ENCODE measurements at regions not wholly inside any gene's neighbourhood (a gene's known extent, or its start where the extent isn't known, plus 50 kb on each side); places are given as distances from the start of the nearest gene placed in this dataset.

DNA sequence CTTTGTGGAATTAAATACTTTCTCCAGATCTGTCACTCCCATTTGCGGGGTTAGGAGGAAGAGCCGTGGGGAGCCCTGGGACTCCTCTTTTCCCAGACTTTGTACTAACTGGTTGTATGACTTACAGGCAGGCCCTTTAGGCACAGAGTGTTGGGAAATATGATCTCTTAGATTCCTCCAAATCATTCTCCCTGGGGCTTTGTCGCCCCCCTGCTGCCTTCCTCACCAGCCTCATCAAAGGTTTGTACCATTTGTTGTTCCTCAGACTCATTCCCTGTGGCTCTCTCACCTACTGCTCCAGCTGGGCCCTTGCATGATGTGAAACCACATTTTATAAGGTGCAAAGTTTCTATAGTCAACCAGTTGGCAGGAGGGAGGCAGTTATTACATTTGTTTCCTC is 56.4 kb downstream of the CRYGS start:
- no peak for DNase-seq

- no peak for DNase-seq
Observed at GRCh38 chr3:186487037-186487436, 57.1 kb downstream of the CRYGS start.

DNA sequence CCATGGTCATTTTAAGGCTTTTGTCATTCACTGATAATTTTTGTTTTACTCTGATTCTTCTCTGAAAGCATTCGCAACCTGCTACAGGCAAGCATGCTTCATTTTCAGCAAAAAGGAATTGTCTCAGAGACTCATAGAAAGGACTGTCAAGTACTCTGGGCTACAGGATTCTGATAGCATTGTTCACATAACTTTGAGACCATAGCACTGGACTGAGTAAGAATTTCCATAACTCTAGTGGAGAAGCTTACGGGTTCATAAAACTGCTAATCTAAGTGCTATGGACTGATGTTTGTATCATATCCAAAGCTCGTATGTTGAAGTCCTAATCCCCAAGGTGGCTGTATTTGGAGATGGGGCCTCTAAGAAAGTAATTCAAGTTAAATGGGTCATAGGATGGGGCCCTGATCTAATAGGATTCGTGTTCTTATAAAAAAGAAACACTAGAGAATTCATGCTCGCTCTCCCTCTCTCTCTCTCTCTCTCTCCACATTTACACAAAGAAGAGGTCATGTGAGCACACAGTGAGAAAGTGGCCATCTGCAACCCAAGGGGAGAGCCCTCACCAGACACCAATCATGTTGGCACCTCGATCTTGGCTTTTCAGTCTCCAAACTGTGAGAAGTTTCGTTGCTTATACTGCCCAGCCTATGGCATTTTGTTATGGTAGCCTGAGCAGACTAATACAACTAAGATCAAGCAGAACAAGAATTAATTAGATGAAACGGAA is 60.4 kb downstream of the CRYGS start:
- no peak for DNase-seq

GRCh38 chr3:186481526-186481925 is 62.7 kb downstream of the CRYGS start:
- DNase-seq, result no peak

DNA sequence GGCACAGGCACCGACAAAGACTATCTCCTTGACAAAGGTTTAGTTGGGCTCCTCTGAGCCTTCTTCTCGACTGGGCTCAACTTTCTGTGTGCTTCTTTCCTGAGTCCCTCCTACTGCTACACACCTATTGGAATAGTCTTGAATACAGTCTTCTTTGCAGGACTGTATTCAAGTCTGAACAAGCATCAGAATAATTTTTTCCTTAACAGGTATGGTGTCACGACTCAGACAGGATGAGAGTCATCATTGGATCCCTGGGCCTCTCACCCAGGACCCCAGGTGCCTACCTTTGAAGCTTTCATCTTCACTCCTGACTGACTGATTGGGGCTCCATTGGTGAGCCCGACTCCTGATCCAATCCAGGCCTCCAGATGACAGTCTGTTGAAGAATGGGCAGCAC is 66.3 kb downstream of the CRYGS start:
- DNase-seq, result no peak

DNA sequence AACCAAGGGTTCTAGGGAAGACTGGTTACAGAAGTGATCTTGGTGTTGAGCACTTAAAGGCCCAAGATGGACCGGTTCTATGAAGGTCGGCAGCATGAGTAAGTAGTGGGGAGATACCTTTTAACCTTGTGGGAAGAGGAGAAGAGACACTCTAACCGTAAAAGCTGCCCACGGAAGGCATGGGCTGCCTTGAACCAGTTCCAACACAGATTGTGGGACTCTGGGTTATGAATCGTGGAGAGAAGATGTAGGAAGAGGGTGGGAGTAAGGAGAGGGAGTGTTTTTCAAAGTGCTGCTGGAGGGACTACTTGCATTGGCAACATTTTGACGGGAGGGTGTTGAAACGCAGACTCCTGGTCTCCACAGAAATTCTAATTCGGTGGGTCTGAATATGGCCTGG is 67.1 kb downstream of the CRYGS start:
- no peak for DNase-seq

GRCh38 chr3:186476541-186476940 is 67.6 kb downstream of the CRYGS start:
- DNase-seq, result no peak

DNA sequence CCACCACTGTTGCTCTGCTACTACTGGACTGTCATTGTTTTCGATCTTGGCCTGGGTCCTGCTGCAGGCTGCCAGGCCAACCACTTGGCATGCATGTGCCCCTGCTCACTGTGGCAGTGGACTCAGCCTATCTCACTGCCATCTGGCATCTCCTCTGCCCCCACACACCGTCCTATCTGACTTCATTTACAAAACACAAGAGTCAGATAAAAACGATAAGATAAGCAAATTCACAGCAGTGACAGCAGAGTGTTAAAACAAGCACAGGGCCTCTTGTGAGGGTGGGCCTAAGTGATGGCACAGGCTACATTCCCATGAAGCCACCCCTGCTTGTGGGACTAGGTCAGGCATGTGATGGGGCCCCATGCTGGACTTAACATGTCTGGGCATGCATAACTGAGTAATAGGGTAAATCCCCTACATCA is 68.1 kb downstream of the CRYGS start:
- DNase-seq, result no peak

DNA sequence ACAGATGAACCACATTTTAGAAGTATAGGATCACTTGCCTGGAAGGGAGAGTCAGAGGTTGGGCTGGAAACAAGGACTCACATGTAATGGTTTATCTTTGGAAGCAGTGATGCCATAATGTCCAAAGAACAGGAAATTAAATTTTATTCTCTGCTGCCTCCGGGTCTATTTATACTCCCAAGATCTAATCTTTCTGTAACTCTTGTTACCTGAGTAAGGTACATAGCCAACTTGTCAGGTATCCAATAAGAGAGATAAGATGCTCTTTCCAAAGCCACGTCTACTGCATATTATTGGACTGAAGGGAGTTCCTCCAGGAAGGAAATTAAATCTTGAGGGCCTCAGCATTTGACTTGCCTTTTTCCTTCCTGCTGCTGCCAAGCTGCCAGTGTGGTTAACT is 71.0 kb downstream of the CRYGS start:
- DNase-seq, result no peak

GRCh38 chr3:186472456-186473008 is 71.6 kb downstream of the CRYGS start:
- no peak for DNase-seq

- no peak for DNase-seq
Observed at GRCh38 chr3:186471771-186472170, 72.4 kb downstream of the CRYGS start.

DNA sequence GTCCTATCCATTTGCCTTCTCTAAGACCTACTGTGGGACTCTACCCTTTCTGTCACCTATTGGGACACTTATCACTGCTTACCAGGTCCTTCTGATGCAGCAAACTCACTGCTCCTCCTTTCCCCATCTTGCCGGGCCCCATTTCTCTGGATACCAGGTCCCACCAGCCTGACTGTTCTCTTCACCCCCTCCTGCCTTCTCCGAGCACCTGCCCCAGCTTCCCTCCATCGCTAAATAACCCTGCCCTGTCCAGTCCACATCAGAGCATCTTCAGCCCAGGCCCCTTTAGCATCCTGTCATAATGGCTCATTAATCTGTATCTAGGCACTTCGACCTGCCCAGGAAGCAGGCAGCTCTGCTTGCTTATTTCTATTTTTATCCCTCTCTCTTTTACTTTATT is 74.7 kb downstream of the CRYGS start:
- no peak for DNase-seq

GRCh38 chr3:186467969-186468368 is 76.2 kb downstream of the CRYGS start:
- no peak for DNase-seq

DNA sequence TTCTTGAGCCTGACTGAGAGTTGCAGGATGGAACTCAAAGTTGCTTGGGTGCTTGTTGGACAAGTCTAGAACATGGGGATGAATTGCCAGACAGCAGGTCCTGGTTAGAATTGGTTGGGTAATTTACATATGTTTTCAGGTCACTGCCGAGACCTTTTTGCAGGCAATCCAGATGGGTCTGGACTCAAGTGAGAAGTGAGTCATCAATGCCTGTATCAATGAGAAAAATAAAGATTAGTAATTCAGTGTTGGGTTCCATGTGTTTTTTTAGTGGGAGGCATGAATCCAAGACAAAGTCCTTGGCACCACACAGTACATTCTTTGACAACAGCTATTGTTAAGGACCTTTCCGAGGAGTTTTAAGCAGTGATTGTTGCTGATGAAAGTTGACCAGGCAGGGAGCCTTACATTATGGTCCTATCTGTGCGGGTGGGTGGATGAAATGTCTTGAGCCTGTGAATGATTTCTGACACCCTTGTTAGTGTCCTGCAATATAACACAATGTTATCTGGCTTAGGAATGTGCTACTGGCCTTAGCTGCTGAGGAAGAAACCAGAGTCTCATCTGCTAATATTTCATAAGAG is 77.7 kb downstream of the CRYGS start:
- DNase-seq, result no peak

DNA sequence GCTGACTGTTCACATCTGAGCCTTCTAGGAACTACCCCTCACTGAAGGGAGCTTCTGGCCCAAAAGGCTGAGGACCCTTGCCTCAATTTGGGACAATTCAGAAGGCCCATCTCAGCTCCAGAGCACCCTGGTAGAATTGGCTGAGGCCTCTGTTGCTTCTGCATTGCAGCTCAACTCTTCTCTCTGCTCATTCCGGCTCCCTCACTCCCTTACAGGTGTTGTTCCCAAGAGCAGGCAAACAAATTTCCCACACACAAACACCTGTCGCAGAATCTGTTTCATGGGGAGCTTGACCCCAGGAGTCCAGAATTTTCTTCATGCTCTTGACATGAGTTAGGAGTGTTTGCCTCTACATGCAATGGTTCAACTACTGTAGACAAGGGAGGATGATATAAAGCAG is 78.7 kb downstream of the CRYGS start:
- no peak for DNase-seq

DNA sequence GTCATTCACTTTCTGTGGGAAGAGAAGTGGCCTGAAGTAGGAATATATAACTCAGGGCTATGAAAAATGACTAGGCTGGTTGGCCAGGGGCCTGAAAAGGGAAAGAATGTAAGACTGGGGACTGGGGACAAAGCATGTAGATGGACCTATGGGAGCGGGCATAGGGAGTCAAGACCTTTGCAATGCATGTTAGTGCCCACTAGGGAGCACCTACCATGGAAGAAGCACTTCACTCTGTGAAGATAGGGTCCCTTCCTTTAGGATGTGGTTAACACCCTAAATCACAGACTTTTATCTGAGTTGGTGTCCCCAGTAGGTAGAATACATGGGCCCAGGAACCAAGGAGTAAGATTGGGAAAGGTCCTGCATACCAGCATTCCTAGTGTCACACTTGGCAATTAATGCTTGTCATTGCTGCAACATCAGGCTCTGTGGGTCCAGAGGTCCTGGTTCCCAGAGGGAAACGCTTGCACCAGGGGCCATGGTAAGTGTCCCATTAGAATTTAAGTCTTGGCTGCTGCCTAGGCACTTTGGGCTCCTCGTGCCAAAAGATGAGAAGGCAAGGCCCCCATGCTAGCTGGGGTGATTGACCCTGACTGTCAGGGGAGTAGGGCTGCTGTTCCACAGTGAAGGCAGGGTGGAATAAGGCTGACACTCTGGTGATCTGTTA is 79.6 kb downstream of the CRYGS start:
- no peak for DNase-seq

GRCh38 chr3:186461141-186461540 is 83.0 kb downstream of the CRYGS start:
- no peak for DNase-seq

- no peak for DNase-seq
Observed at GRCh38 chr3:186459108-186459467, 85.1 kb downstream of the CRYGS start.

DNA sequence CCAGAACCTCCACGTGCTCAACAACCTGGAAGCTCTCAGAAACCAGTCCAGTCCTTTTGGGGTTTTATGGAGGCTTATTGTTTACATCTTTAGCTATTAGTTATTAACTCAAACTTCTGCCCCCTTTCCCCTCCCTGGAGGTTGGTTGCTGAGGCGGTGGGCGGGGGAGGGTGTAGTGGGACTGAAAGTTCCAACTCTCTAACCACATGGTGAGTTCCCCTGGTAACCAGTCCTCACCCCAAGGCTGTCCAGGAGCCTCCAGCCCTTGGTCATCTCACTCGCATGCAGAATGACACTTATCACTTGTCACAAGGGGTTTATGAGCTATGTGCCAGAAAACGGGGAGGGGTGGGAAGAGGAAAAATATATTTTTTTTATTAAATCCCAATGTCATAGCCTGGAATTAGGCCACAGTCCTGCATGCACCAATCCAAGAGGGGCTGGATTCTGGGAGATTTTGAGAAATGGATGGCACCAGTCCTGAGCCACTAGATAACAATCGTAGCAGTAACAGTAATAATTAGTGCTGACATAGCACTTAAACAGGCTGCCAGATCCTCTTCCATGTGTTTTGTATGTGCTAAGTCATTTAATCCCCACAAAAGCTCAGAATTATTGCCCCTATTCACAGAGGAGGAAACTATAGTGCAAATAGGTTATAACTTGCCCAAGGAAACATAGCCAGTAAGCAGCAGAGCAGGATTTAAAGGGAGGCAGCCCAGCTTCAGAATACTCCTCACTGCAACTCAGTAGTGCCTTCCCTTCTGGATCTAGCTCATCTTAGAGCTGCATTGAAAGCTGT is 85.7 kb downstream of the CRYGS start:
- no peak for DNase-seq

- no peak for DNase-seq
Observed at GRCh38 chr3:186457236-186457635, 86.9 kb downstream of the CRYGS start.

GRCh38 chr3:186456731-186457191 is 87.4 kb downstream of the CRYGS start:
- DNase-seq, result no peak

GRCh38 chr3:186454881-186455703 is 89.1 kb downstream of the CRYGS start:
- DNase-seq, result no peak

Measured in stimulated activated CD4-positive, alpha-beta T cell treated with anti-CD3 and anti-CD28 coated beads, Interleukin-1b, Interleukin-23, amount 100 ng/mL, for 48 hours (primary cell).